Superior temporal gyrus (tissue), 1 donor: ENCODE measurements at regions not wholly inside any gene's neighbourhood (a gene's known extent, or its start where the extent isn't known, plus 50 kb on each side); places are given as distances from the start of the nearest gene placed in this dataset.

ENCODE experiments used
- DNase-seq: peaks from one replicate; pipeline ENCODE4 v3.0.0-alpha.2; 2016; ENCODE audit errors: extremely low spot score

GRCh38 chr14:61941421-61942150, 179.4 kb downstream of the SNAPC1 start:
- DNase-seq = no peak

- DNase-seq = no peak
Measured at GRCh38 chr14:61948376-61948775, 186.2 kb downstream of the SNAPC1 start.

DNA sequence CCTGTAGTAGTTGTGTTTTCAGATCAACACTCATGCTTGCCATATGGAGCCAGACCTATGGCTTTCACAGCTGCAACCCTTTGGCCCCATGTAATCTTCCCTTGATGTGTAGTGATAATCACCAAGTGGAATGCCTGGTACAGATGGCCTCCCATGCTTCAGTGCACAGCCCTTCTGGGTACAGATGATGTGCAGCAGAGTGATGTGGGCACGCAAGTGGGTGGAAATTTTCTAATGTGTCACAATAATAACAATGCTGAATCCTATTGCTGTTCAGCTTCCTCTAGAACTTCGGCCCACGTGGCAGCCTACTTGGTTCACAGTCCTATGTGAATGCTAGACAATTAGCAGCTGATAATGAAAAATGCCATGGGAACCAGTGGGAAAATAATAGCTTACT, 188.1 kb downstream of the SNAPC1 start:
- no peak for DNase-seq

DNA sequence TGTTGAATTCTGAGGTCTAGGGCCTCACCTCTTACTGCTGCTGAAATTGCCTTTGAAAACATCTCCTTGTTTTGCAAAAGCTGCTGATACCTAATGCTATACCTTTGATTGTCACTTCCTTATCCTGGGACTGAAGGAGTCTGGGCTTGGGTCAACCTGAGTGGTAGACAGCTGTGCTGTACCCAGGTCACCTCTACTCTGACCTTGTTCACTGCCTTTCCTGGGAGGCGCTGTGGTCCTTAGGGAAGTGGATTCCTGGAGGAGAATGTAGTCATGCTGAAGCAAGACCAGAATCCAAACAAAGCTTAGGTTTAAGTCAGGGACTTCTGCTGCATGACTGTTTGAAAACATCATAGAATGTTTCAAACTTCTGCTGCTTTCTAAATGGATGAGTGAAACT, 191.4 kb downstream of the SNAPC1 start:
- no peak for DNase-seq

GRCh38 chr14:61954306-61954705, 192.1 kb downstream of the SNAPC1 start:
- no peak for DNase-seq

DNA sequence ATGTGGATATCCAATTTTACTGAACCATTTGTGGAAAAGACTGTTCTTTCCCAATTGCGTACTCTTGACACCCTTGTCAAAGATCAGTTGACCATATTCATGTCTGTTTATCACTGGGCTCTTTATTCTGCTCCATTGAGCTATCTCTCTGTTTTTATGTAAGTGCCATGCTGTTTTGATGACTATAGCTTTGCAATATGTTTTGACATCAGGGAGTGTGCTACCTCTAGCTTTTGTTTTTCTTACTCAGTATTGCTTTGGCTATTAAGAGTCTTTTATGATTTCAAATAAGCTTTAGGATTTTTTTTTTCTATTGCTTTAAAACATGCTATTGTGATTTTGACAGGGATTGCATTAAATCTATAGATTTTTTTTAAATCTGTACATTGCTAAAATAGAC, 194.3 kb downstream of the SNAPC1 start:
- DNase-seq = no peak

DNA sequence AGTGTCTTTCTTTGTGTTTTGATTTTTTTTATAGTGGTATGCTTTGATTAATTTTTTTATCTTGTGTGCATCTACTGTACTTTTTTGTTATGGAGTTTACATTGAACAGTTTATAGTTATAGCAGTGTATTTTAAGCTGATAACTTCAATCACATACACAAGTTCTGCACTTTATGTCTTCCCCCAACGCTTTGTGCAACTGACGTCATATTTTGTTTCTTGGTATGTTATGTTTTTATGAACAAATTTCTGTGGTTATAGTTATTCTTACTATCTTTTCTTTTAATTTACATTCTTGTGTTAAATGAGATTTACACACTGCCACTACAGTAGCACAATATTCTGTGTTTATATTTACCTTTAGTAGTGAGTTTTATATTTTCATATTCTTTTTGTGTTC, 197.1 kb downstream of the SNAPC1 start:
- no peak for DNase-seq

DNA sequence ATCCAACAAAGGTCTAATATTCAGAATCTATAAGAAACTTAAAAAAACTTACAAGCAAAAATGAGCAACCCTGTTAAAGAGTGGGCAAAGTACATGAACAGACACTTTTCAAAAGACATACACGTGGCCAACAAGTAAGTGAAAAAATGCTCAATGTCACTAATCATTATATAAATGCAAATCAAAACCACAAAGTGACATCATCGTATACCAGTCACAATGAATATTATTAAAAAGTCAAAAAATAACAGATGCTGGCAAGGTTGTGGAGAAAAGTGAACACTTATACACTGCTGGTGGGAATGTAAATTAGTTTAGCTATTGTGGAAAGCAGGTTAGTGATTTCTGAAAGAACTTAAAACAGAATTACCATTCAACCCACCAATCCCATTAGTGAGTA, 199.1 kb downstream of the SNAPC1 start:
- DNase-seq = no peak

- no peak for DNase-seq
Measured at GRCh38 chr14:61963926-61964325, 201.7 kb downstream of the SNAPC1 start.

GRCh38 chr14:61965030-61965745, 203.0 kb downstream of the SNAPC1 start:
- DNase-seq = no peak

DNA sequence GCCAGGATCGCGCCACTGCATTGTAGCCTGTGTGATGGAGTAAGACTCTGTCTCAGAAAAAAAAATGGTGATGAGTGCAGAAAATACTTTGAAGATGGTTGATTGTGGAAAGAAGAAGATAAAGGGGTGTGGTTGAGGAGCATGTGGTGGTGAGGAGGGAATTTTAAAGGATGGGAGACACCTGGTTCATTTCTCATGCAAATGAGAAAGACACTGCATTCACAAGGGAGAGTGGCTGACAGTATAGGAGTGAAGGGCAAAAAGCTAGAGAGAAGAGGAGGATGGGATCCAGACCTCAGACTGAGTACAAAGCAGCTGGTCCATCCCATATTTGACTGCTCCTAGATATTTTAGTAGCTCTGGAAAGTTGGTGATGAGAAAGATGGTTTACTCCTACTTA, 206.0 kb downstream of the SNAPC1 start:
- no peak for DNase-seq

DNA sequence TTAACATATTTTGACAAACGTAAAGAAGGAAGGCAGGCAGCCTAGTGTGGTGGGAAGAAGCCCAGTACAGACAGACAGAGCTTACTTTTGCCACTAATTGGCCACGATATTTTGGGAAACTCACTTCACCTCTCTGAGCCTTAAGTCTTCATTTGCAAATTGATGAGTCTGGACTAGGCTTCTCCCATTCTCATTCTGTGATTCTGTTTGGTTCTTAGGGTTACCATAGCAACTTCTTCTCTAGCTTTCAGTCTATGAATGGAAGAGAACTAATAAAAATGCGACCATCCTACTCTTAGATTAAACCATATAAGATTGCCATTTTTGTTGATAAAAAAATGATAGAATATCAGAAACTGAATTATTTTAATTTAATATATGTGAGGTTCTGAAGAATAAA, 210.5 kb downstream of the SNAPC1 start:
- no peak for DNase-seq

DNA sequence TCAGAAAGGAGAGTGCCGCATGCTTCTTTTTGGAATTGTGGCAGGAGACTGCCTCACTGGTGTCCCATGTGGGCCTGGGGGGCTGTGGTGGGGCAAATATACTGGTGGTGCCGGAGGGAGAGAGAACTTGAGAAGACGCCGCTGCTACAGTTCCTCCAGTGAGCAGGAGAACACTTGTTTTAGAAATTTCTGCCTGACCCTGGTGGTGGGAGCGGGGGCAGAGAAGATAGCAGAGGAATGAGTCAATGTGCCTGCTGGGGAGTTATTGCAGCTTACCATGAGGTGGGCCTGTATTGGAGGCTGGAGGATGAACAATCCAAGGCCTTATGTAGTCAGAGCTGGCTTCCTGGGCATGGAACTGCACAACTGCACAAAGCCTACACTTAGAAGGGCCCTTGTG, 211.8 kb downstream of the SNAPC1 start:
- no peak for DNase-seq

DNA sequence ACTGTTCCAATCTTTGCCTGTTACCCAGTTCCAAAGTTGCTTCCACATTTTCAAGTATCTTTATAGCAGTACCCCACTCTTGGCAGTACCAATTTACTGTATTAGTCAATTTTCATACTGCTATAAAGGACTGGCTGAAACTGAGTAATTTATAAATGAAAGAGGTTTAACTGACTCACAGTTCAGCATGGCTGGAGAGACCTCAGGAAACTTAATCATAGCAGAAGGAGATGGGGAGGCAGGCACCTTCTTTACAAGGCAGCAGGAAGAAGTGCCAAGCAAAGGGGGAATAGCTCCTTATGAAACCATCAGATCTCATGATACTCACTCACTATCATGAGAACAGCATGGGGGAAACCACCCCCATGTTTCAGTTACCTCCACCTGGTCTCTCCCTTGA, 215.0 kb downstream of the SNAPC1 start:
- DNase-seq = no peak

DNA sequence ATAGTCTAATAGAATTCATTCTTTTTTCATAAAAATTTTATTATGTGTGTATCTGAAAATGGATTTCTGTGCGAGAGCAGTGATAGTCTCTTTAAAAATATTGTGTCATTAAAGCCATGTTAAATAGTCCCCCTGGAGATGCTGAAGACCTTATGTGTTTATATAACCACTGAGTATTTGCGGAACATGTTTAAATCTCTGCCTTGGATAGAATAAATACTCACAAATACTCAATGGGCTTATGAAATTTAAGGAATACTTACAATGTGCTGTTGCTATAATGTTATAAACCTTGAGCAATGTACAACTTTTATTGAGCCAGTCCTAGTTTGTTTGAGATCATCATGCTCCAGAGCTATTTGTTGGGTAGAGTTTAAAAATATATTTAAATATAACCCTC, 226.0 kb downstream of the SNAPC1 start:
- no peak for DNase-seq

DNA sequence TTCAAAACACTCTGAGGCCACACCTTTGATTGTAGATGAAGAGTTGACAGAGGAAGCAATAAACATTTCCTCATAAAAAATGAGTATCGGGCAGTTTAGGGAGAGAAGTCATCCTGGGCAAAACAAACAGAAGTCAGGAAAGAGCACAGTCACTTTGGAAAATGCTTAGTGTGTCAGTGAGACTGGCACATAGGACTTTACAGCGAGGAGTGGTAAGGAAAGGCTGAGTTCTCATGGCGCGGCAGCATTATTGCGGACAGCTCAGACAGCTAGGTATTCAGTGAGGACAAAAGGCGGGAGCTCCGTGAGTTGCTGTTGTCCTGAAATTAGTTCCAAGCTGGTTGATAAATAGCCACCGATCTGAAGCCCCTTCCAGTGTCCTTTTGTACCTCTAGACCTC, 229.9 kb downstream of the SNAPC1 start:
- no peak for DNase-seq

DNA sequence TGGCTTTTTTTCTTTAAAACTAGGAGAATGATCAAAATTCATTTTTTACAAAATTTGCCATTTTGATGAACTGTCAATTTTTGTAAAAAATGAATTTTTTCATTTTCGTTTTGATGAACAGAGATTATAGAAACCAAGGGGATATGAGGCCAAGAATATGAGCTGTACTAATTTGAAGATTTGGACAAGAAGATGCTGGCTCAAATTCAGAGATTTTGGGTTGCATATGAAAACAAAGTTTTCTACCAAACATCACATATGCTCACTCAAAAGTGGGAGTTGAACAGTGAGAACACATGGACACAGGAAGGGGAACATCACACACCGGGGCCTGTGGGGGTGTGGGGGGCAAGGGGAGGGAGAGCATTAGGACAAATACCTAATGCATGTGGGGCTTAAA, 230.7 kb downstream of the SNAPC1 start:
- DNase-seq = no peak

- DNase-seq = no peak
Measured at GRCh38 chr14:61994589-61994988, 232.4 kb downstream of the SNAPC1 start.

DNA sequence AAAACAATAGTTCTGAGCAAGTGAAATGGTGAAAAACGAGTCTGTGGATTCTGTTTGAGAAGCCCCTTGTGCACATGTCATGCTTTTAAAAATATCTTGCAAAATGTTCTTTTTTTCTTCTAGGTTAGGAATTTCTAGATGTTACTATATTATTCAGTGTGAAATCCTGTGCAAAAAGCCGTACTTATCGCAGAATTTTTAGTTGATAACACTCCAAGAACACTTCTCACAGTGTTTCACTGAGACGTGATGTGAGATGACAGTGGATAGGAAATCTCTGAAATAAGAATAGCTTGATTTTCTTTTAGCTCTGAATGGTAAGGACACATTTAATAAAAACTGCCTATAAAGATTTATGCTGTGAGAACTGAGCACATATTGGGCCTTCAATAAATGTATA, 234.5 kb downstream of the SNAPC1 start:
- peak; percentile 51 for DNase-seq

DNA sequence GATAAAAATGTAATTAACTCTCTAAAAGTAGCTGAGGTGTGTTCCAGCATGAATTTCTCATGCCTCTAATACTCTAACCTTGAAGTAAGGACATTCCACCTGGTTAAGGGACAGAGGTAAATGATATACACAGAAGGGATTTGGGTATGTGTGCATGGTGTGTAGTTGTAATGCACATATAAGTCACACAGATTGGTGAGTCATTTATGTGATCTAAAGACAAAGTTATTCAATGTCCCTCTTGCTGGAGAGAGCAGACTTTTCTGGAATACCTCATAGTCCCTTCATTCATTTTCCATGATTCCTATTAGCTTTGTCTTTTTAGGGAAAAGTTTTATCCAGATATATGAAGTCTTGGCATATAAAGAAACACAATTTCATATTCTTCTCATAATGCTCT, 234.9 kb downstream of the SNAPC1 start:
- no peak for DNase-seq

DNA sequence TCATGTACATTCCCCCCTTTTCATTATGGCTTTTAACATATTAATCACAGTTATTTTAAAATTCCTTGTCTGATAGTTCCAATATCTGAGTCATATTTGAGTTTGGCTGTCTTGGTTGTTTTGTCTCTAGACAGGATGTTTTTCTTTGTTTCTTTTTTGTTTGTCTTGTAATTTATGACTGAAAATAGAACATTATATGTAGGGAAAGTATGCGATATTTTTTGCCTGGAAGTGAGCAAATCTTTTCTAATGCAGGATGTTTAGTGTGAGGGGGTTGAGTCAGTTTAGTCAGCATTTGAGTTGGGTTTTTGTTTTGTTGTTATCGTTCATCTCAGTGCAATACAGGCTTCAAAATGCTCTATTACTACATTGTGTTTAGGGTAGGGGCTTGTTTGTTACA, 239.7 kb downstream of the SNAPC1 start:
- no peak for DNase-seq

- DNase-seq = no peak
Measured at GRCh38 chr14:62002642-62003041, 240.4 kb downstream of the SNAPC1 start.

GRCh38 chr14:62003701-62004100, 241.5 kb downstream of the SNAPC1 start:
- no peak for DNase-seq
